ENCODE measurements at regions not wholly inside any gene's neighbourhood (a gene's known extent, or its start where the extent isn't known, plus 50 kb on each side); places are given as distances from the start of the nearest gene placed in this dataset.

GRCh38 chrX:39227371-39227770 is 426.1 kb downstream of the MID1IP1 start:
- no peak for DNase-seq
- peaks cover 2% of the 10 kb centered on the region for H3K27me3 Mint-ChIP-seq (ENCODE audit: insufficient read depth)
- H3K27ac Mint-ChIP-seq, result no peak overlapping the region
- Histone ChIP-seq H3K4me3 (ENCODE audit: low read length) (no peak overlapping the region), H3K36me3 (ENCODE audit: control insufficient read depth, insufficient read depth, low read length) (no peaks in the 10 kb centered on the region), H3K9me3 (ENCODE audit: control insufficient read depth, low read length) (no peaks in the 10 kb centered on the region), H3K27me3 (ENCODE audit: control insufficient read depth, insufficient read depth, low read length, poor library complexity, severe bottlenecking) (no peaks in the 10 kb centered on the region), H3K9ac (ENCODE audit: extremely low read depth, low read length, poor library complexity, severe bottlenecking) (no peak overlapping the region), H3K27ac (ENCODE audit: low read depth, low read length) (no peak overlapping the region), H3K4me1 (ENCODE audit: control insufficient read depth, insufficient read depth, low read length) (no peaks in the 10 kb centered on the region)
- H3K4me1 Mint-ChIP-seq, result no peaks in the 10 kb centered on the region
- peaks cover 61% of the 10 kb centered on the region for H3K9me3 Mint-ChIP-seq
- H3K4me3 Mint-ChIP-seq, result no peak overlapping the region
- H3K36me3 Mint-ChIP-seq (ENCODE audit: low read depth), result no peaks in the 10 kb centered on the region
- WGBS, 2 experiments (ENCODE audit: insufficient coverage in 1 of 2, insufficient read length in 1 of 2), result 90% methylated on average over 2 of the region's 2 CpGs; no CpG with 5 or more reads in 1 of the 2 experiments
- TF ChIP-seq CTCF (conservative IDR thresholded peaks at IDR 0.05), result no peak

GRCh38 chrX:39238006-39238405 is 436.7 kb downstream of the MID1IP1 start:
- DNase-seq, result no peak
- H3K4me3 Mint-ChIP-seq, result no peak overlapping the region
- H3K4me1 Mint-ChIP-seq, result no peaks in the 10 kb centered on the region
- WGBS, 2 experiments (ENCODE audit: insufficient coverage in 1 of 2, insufficient read length in 1 of 2), result 95 to 100% methylated on average over 2 to 7 of the region's 7 CpGs
- H3K4me3 ChIP-seq (ENCODE audit: low read length), result no peak overlapping the region
- no peaks in the 10 kb centered on the region for H3K9me3 ChIP-seq (ENCODE audit: control insufficient read depth, low read length)
- no peaks in the 10 kb centered on the region for H3K36me3 Mint-ChIP-seq (ENCODE audit: low read depth)
- H3K36me3 ChIP-seq (ENCODE audit: control insufficient read depth, insufficient read depth, low read length), result no peaks in the 10 kb centered on the region
- H3K9ac ChIP-seq (ENCODE audit: extremely low read depth, low read length, poor library complexity, severe bottlenecking), result no peak overlapping the region
- peaks cover 65% of the 10 kb centered on the region for H3K9me3 Mint-ChIP-seq
- no peak overlapping the region for H3K27ac ChIP-seq (ENCODE audit: low read depth, low read length)
- no peaks in the 10 kb centered on the region for H3K27me3 Mint-ChIP-seq (ENCODE audit: insufficient read depth)
- no peak for TF ChIP-seq CTCF (conservative IDR thresholded peaks at IDR 0.05)
- H3K27ac Mint-ChIP-seq, result no peak overlapping the region
- H3K27me3 ChIP-seq (ENCODE audit: control insufficient read depth, insufficient read depth, low read length, poor library complexity, severe bottlenecking), result no peaks in the 10 kb centered on the region
- no peaks in the 10 kb centered on the region for H3K4me1 ChIP-seq (ENCODE audit: control insufficient read depth, insufficient read depth, low read length)

- peak; percentile 73 for DNase-seq
- peak; percentile 75 for TF ChIP-seq CTCF (conservative IDR thresholded peaks at IDR 0.05)
- no CpG with 5 or more reads among the region's 1 CpG for WGBS, 2 experiments (ENCODE audit: insufficient coverage in 1 of 2, insufficient read length in 1 of 2)
- Histone ChIP-seq H3K27me3 (ENCODE audit: control insufficient read depth, insufficient read depth, low read length, poor library complexity, severe bottlenecking) (no peaks in the 10 kb centered on the region), H3K36me3 (ENCODE audit: control insufficient read depth, insufficient read depth, low read length) (no peaks in the 10 kb centered on the region), H3K9ac (ENCODE audit: extremely low read depth, low read length, poor library complexity, severe bottlenecking) (no peak overlapping the region), H3K9me3 (ENCODE audit: control insufficient read depth, low read length) (no peaks in the 10 kb centered on the region), H3K4me1 (ENCODE audit: control insufficient read depth, insufficient read depth, low read length) (no peaks in the 10 kb centered on the region), H3K4me3 (ENCODE audit: low read length) (no peak overlapping the region), H3K27ac (ENCODE audit: low read depth, low read length) (no peak overlapping the region)
- Mint-ChIP-seq H3K4me1 (no peaks in the 10 kb centered on the region), H3K36me3 (ENCODE audit: low read depth) (no peaks in the 10 kb centered on the region), H3K27ac (no peak overlapping the region), H3K27me3 (ENCODE audit: insufficient read depth) (no peaks in the 10 kb centered on the region), H3K4me3 (no peak overlapping the region), H3K9me3 (peaks cover 68% of the 10 kb centered on the region)
Measured at GRCh38 chrX:39242187-39242586, 440.9 kb downstream of the MID1IP1 start.

All from endodermal cell (in vitro differentiated cells).